ENCODE measurements at regions not wholly inside any gene's neighbourhood (a gene's known extent, or its start where the extent isn't known, plus 50 kb on each side); places are given as distances from the start of the nearest gene placed in this dataset.

DNA sequence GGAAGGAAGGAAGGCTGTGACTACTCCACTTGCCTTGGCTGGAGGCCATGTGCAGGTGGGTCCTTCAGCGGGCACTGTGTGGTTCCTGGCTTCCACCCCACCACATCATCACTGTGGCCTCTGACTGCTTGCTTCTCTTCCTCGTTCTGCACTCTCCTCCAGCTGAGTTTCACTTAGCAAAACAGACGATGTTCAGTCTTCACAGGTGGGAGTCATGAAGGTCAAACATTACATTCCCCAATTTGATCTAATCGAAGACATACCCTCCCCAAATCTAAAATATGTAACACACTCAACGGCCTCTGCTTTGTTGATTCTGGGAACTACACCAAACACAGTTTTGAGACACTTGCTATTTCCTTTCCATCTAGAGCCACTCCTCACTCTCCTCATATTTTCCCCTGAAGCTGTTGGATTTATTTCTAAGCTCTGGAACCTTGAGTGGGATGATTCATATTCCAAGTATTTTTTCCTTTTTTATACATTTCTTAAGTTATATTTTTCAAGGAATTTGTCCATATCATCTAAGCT is 132.5 kb upstream of the FOXA2 start:
- ChIA-PET POLR2A (no interaction called here), CTCF (interaction anchor here (1.0 kb wide), 1 partner anchor 25 kb away, joined by 4 read pairs; no protein-coding TSS in a partner anchor)
- DNase-seq (ENCODE audit: low read depth, low spot score), result no peak
- H3K4me3 ChIP-seq (ENCODE audit: low read depth, low read length), result no peak overlapping the region
- TF ChIP-seq, protein P1, sequence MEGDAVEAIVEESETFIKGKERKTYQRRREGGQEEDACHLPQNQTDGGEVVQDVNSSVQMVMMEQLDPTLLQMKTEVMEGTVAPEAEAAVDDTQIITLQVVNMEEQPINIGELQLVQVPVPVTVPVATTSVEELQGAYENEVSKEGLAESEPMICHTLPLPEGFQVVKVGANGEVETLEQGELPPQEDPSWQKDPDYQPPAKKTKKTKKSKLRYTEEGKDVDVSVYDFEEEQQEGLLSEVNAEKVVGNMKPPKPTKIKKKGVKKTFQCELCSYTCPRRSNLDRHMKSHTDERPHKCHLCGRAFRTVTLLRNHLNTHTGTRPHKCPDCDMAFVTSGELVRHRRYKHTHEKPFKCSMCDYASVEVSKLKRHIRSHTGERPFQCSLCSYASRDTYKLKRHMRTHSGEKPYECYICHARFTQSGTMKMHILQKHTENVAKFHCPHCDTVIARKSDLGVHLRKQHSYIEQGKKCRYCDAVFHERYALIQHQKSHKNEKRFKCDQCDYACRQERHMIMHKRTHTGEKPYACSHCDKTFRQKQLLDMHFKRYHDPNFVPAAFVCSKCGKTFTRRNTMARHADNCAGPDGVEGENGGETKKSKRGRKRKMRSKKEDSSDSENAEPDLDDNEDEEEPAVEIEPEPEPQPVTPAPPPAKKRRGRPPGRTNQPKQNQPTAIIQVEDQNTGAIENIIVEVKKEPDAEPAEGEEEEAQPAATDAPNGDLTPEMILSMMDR (IDR thresholded peaks at IDR 0.05; ENCODE audit: insufficient read depth, low read length, missing control alignments), result no peak

DNA sequence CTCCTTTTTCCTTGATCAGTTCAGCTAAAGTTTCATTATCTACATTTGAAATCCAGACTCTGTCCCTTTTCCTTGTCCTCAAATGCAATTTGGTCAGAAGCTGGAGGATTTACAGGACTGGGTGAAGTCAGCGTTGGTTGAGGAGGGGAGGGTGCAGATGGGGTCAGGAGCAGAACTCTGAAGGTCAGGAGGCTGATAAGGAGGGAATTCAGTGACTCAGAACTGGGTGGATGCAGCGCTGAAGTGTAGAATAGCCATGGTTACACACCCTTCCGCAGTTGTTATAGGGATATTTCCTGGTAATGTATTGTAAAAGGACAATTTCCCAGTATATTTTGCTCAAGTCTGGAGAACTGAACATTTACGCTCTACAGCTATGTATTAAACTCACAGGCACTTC is 133.1 kb upstream of the FOXA2 start:
- H3K4me3 ChIP-seq (ENCODE audit: low read depth, low read length), result no peak overlapping the region
- no peak for DNase-seq (ENCODE audit: low read depth, low spot score)
- ChIA-PET CTCF (interaction anchor here (1.0 kb wide), 1 partner anchor 26 kb away, joined by 4 read pairs; no protein-coding TSS in a partner anchor), POLR2A (no interaction called here)
- TF ChIP-seq, protein P1 (IDR thresholded peaks at IDR 0.05; ENCODE audit: insufficient read depth, low read length, missing control alignments), result no peak

DNA sequence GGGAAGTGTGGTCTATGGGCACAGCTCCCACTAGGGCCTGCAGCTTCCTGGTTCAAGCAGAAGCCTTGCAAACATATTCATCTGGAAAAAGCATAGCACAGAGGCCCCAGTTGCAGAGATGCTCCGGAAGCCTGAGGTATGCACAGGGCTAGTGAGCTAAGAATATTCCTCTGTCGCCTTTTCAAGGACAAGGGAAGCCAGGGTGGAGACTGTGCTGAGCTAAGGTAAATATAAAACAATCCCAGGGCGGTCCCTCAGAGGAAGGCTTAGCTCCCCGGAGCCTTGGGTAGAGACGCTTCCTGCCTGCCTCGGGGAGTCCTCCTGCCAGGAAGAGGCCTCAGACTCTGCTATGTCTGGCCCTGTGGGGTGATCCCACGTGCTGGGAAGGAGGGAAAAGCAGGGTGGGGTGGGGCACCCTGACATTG is 134.8 kb upstream of the FOXA2 start:
- no peak overlapping the region for H3K4me3 ChIP-seq (ENCODE audit: low read depth, low read length)
- ChIA-PET CTCF (no interaction called here), POLR2A (no interaction called here)
- DNase-seq (ENCODE audit: low read depth, low spot score), result no peak
- TF ChIP-seq, protein P1 (IDR thresholded peaks at IDR 0.05; ENCODE audit: insufficient read depth, low read length, missing control alignments), result no peak

DNA sequence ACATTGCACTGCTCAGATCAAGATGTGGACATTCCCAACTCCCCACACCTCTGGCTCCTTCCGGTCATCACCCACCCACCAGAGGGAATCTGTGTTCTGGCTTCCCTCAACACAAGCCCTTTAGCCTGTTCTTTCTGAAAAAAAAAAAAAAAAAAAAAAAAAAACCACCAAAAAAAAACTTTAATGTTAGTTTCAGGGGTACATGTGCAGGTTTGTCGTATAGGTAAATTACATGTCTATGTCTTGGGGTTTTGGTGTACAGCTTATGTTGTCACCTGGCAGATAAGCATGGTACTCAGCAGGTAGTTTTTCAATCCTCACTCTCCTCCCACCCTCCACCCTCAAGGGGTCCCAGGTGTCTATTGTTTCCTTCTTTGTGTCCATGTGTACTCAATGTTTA is 135.8 kb upstream of the FOXA2 start:
- CTCF ChIA-PET, result no interaction called here
- no peak for DNase-seq (ENCODE audit: low read depth, low spot score)

DNA sequence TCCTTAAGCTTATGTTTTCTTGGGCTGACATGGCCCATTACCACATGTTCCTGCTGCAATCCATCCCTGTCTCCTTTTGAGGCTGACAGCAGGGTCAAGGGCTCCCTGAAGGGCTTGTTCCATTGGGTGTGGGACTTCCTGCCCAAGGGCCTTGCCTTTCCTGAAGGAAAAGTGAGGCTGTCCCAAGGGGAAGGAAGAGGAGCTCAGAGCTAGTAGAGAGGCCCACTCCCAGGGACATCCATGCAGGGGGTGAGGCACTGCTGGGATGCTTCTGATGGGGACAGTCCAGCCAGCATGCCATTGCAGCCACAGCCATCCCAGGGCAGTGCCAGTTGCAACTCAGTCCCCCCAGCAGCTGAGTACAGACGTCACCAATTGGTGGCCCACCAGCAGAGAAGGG is 138.4 kb upstream of the FOXA2 start:
- ChIA-PET POLR2A (interaction anchor here (1.2 kb wide), 1 partner anchor 627 kb away, joined by 3 read pairs; no protein-coding TSS in a partner anchor), CTCF (no interaction called here)
- H3K4me3 ChIP-seq (ENCODE audit: low read depth, low read length), result no peak overlapping the region
- TF ChIP-seq, protein P1 (IDR thresholded peaks at IDR 0.05; ENCODE audit: insufficient read depth, low read length, missing control alignments), result no peak
- no peak for DNase-seq (ENCODE audit: low read depth, low spot score)

More for the DNA sequence above, 135.8 kb upstream of the FOXA2 start:
- POLR2A ChIA-PET, result no interaction called here
- H3K4me3 ChIP-seq (ENCODE audit: low read depth, low read length), result no peak overlapping the region
- TF ChIP-seq, protein P1 (IDR thresholded peaks at IDR 0.05; ENCODE audit: insufficient read depth, low read length, missing control alignments), result no peak

DNA sequence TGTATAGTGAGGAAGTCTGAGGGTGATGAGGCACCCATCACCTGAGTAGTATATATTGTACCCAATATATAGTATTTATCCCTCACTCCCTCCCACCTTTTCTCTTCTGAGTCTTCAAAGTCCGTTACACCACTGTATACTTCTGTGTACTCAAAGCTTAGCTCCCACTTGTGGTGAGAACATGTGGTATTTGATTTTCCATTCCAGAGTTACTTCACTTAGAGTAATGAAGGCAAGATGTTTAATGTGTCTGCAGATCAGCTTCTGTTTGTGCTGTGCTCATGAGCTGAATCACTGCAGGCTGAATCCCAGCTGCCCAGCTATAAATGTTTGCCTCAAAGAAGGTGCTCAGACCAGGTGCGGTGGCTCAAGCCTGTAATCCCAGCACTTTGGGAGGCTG is 139.3 kb upstream of the FOXA2 start:
- peak; percentile 7 for DNase-seq (ENCODE audit: low read depth, low spot score)
- CTCF ChIA-PET, result interaction anchor here (0.9 to 1.2 kb wide), 3 partner anchors 31 to 617 kb away, joined by 3 to 5 read pairs (median 3); no protein-coding TSS in a partner anchor
- TF ChIP-seq, protein P1 (IDR thresholded peaks at IDR 0.05; ENCODE audit: insufficient read depth, low read length, missing control alignments), result no peak
- POLR2A ChIA-PET, result interaction anchor here (1.2 kb wide), 1 partner anchor 626 kb away, joined by 3 read pairs; no protein-coding TSS in a partner anchor
- H3K4me3 ChIP-seq (ENCODE audit: low read depth, low read length), result no peak overlapping the region

All from AG04449 (cell line).